Gastrocnemius medialis (tissue), 4 donors: ENCODE measurements at regions not wholly inside any gene's neighbourhood (a gene's known extent, or its start where the extent isn't known, plus 50 kb on each side); places are given as distances from the start of the nearest gene placed in this dataset.

Experiments
- POLR2A ChIP-seq, 2 donors: fragments of 450-650 bp; IDR thresholded peaks; one replicate each; pipeline ENCODE4 v1.6.1; 2017; ENCODE audit warnings: antibody characterized with exemption in 2 of 2, mild to moderate bottlenecking in 2 of 2, moderate library complexity in 2 of 2
- TF ChIP-seq, protein P1 (sequence below), 5 experiments: fragments of 450-650 bp in 3 of 5; fragments of 200-600 bp in 2 of 5; sonication (generic) in 2 of 5; IDR thresholded peaks in 4 of 5; conservative IDR thresholded peaks in 1 of 5; 1 replicate in 4 of 5; 2 replicates in 1 of 5; pipeline ENCODE4 v1.5.1; 2016 to 2019; ENCODE audit warnings: antibody characterized with exemption in 5 of 5, mild to moderate bottlenecking in 3 of 5, moderate library complexity in 3 of 5

DNA sequence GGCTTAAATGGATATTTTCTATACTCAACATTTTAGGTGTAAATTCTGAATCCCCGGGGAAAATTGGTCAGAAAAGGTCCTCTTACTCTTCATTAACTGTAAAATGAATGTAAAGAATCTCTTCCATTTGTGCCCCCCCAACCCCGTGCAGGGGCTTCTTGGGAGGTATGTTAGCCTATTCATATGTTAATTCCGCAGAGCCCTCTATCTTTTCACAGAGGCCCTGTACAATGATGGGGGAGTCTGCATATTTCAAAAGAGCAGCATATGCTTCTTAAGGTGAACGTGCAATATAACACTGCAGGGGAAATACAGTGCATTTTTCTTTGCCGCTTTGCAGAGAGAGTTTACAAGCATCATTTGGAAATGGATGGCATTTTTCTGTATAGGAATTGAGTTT is 88.5 kb upstream of the CXorf66 start:
- TF ChIP-seq, protein P1, sequence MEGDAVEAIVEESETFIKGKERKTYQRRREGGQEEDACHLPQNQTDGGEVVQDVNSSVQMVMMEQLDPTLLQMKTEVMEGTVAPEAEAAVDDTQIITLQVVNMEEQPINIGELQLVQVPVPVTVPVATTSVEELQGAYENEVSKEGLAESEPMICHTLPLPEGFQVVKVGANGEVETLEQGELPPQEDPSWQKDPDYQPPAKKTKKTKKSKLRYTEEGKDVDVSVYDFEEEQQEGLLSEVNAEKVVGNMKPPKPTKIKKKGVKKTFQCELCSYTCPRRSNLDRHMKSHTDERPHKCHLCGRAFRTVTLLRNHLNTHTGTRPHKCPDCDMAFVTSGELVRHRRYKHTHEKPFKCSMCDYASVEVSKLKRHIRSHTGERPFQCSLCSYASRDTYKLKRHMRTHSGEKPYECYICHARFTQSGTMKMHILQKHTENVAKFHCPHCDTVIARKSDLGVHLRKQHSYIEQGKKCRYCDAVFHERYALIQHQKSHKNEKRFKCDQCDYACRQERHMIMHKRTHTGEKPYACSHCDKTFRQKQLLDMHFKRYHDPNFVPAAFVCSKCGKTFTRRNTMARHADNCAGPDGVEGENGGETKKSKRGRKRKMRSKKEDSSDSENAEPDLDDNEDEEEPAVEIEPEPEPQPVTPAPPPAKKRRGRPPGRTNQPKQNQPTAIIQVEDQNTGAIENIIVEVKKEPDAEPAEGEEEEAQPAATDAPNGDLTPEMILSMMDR (IDR thresholded peaks at IDR 0.05 in 4 of 5, conservative IDR thresholded peaks at IDR 0.05 in 1 of 5): no peak
- no peak for TF ChIP-seq POLR2A (IDR thresholded peaks at IDR 0.05)
